HG03378 (cell line): ENCODE measurements at regions not wholly inside any gene's neighbourhood (a gene's known extent, or its start where the extent isn't known, plus 50 kb on each side); places are given as distances from the start of the nearest gene placed in this dataset.

ENCODE experiments used
- ATAC-seq: cut with Tn5 transposase; IDR thresholded peaks from one replicate; pipeline ENCODE4 v1.9.1; 2021; ENCODE audit warnings: mild to moderate bottlenecking, moderate library complexity; ENCODE audit not compliant: unreplicated experiment

DNA sequence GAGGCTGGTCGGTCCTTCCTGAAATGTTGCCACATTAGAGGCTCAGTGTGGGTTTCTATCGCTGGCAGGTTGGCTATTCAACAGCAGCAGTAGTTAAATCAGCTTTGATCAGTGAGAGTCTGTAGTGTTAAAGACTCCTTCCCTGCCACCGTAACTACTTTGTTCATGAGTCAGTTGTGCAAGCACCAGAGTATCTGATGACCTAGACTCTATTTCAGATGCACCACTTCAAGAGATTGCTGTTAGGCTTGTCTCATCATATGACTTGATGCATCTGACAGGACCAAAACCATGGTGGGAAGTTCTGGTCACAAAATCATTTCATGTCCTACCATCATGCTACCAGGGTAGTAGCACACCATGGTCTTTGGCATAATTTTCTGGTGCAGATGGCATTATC, 482.7 kb upstream of the MPDZ start:
- ATAC-seq: no peak

DNA sequence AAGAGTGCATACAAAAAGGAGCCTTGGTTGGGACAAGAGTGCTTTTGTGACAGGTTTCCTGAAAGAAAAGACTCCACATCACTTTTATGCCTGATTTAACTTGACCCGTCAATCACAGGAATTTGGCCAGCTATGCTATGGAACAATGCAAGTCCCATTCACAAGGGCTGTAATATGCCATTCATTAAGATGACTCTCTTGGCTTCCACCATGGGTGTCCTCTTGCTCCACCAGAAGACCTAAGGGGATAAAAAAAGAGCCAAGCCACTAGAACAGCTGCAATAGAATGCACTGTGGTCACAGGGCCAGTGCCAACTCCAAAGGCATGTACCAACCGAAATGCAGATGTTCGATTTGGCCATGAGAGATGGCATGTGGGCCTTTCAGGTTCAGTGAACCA, 480.1 kb upstream of the MPDZ start:
- no peak for ATAC-seq

- no peak for ATAC-seq
Measured at GRCh38 chr9:13758936-13759335, 479.4 kb upstream of the MPDZ start.

DNA sequence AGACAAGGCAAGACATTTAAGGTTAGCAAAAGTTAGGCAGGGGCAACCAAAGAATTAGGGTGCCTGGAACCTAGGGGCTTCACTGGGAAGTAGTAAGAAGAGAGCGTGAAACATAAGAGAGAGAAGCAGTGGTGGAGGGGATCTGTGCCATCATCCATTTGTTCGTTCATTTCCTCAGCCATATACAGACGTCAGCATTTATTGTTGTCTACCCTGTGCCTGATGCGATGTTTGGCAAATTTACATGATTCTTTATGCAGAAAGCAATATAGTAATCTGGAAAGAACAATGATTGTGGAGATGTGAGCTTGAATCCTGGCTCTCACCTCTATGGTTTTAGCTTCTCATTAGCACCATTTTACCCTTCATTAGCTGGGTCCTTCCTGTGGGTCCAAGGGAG, 477.5 kb upstream of the MPDZ start:
- no peak for ATAC-seq

- no peak for ATAC-seq
Measured at GRCh38 chr9:13755551-13755950, 476.1 kb upstream of the MPDZ start.

- ATAC-seq: no peak
Measured at GRCh38 chr9:13750639-13751038, 471.1 kb upstream of the MPDZ start.

- no peak for ATAC-seq
Measured at GRCh38 chr9:13750061-13750460, 470.6 kb upstream of the MPDZ start.

- ATAC-seq: no peak
Measured at GRCh38 chr9:13746876-13747275, 467.4 kb upstream of the MPDZ start.

DNA sequence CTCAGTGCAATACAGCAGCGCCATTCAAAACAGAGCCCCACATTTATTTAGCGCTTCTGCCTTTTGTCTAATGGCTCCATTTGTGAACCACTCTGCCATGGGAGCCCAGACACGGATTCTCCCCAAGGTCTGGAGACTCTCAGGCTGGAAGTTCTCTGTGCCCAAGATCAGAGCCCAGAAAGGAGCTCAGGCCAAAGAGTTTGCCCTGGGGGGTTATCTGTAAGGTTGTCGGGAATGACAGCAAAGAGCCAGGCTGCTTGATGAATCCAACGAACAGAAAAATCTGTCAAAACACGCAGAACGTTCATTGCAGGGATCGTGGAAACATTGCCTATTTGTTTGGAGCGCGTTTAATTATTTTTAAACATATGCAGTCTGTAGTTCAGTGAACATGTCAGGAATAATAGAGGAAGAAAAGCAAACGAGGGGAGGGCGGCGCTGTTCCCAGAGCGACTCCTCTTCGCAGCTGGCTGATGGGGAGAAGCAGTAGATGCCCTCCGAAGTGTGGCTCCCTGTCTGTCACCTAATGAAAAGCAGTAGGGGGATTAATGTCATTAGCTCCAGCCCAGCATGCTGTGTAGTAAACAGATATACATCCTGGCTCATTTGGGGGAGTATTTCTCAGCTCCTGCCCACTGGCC, 464.9 kb upstream of the MPDZ start:
- no peak for ATAC-seq

GRCh38 chr9:13737885-13738284, 458.4 kb upstream of the MPDZ start:
- ATAC-seq: no peak

DNA sequence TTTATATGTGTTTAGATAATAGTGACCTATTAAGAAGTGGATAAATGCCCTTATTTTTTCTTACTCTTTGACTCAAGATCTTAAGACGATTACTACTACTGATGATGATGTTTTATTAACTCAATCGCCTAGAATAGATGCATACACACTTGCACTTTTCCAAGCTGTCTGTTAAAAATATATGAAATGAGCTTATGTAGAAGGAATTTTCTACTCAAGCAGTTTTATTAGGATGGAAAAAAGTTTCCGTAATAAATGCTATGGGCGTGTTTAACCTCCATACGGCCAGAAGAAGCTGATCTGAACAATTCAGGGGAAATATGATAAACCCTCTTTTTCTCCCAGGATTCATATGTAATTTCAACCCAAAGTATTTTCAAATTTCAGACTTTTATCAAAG, 455.7 kb upstream of the MPDZ start:
- ATAC-seq: no peak

GRCh38 chr9:13734601-13735000, 455.1 kb upstream of the MPDZ start:
- no peak for ATAC-seq

DNA sequence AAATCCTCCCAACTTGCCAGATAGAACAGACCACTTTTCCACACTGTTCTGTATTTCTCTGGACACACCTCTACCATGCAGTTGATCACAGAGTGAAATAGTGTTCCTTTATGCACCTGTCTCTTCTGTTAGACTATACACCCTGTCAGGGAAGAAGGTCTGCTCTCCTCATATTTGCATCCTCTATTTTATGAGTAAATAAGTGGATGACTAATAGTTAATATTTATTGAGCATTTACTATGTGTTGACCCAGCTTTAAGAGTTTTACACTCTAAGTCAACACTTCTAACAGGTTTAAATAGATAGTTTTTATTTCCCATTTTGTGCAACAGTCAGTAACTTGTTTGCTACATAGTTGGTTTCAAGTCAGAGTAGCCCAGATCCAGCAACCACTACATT, 452.8 kb upstream of the MPDZ start:
- no peak for ATAC-seq

- no peak for ATAC-seq
Measured at GRCh38 chr9:13731637-13732036, 452.1 kb upstream of the MPDZ start.

- ATAC-seq: no peak
Measured at GRCh38 chr9:13729955-13730354, 450.5 kb upstream of the MPDZ start.

DNA sequence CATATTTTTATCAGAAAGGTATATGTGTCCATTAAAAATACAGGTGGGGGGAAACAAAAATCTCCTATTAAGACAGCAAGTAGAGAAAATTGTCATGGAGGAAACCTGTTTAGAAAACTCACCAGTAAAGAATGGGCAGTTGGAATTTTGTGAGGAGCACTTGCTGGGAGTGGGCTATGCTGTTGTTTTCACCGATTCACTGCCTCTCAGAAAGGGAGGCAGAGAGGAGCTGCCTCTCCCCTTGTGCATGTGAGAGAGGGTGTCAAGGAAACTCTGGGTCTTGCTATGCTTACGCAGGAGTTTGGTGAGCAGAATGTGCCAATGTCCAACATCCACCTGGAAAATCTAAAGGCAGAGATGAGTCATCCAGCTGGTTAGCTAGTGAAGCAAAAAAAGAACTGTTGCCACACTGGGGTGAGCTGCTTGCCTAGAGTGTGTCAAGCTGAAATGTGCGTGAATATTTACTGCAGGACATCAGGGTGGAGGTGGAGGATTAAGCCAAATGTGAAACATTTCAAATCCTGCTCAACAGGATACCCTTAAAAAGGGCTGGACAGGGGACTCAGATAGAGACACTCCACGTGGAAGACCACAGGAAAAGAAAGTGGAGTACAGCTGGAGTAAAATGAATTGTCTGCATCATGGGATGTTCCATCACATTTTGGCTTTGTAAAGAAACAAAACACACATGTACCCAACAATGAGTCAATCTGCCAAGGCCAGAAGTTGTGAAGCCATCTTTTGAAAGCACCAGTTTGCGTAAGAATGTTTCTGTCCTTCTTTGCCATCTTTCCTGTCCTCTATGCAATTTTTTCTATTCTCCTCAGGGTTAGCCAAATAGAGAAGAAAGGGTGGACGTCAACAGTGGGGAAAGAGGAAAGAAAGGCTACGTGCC, 449.7 kb upstream of the MPDZ start:
- ATAC-seq: no peak

- no peak for ATAC-seq
Measured at GRCh38 chr9:13728131-13728530, 448.6 kb upstream of the MPDZ start.

DNA sequence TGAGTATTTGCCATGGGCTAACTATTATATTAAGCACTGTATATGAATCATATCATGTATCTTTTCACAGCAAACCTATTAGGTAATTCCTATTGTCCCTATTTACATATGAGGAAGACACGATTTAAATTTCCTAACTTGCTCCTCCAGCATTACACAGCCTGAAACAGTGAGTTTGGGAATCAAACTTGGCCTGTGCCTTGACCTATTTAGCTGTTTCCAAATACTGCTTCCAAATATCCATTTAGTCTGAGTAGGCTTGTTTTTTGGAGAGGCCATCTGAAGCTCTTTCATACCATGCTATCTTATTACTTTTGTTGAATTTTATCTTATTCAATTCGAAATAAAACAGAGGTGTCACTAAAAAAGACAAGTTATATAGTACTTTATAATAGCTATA, 447.3 kb upstream of the MPDZ start:
- no peak for ATAC-seq

DNA sequence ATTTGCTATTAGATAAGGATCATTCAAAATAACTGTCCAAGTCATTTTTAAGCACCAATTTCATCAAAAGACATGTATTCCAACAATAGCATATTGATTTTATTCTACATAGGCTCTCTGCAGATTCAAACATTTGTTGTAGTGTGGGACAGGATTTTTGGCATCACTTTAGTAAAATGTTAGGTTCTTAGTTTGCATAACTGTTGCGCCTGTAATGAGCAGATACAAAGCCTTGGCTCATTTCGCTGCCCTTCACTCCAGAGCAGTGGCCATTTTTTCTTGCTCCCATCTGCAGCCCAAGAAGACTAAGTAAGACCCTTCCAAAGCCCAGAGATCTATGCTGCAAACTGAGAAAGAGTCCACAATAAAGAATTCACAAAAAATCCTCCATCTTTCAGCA, 446.0 kb upstream of the MPDZ start:
- no peak for ATAC-seq

DNA sequence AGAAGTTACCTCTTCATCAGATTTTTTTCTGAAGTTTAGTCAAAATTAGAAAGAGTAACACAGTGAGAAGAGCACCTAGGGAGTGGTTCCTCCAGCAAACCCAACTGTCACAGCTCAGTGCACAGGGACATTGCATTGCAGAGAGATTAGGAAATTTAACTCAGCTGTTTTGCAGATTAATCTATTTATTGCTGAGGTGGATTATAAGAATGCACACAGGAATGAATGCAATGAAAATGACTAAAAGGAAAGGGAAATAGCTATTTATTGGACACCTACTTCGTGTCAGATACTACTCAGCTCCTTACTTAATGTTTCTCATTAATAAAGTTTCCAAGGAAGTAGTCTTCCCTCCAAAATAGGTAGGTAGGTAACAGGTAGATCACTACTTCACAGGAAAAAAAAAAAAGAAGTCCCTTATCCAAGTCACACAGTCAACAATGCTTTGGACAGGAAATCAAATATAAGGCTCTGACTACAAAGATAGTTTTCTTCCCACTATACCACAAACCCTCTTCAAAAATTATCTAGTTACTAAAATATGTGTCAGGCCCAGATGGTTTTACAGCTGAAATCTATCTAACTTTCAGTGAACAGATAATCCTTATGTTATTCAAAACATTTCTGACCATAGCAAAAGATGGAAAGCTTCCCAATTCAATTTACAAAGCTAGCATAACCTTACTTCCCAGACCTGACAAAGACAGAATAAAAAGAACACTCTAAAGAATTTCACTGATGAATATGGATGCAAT, 442.2 kb upstream of the MPDZ start:
- no peak for ATAC-seq

DNA sequence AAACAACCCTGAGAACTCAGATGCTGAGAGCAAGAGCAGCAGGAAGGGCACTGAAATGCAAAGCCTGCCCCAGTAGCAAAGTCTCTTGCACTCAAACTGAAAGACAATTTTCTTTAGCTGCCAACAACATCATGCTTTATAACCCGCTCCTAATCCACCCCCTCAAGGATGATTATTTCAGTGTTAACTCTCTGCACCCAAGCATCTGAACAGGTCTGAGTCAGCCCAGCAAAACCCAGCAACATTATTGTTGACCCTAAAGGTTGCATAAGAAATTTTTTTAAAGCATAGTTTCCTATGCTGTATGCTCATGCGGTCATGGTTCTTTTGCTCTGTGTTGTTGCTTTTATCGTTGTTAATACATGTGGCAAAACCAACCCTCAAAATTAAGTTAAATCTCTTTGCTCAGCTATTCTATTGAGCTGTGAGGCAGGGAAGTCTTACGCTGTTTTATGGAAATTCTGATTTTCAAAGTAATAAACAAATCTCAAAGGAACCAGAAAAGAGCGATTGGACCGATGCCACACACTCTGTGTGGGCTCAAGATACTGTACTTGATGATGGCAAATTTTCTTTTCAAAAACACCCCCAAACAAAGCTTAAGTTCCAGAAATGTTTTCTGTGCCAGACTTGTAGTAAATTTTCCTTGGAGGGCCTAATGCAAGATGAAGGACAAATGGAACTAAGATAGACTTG, 440.6 kb upstream of the MPDZ start:
- no peak for ATAC-seq
